ENCODE measurements at regions not wholly inside any gene's neighbourhood (a gene's known extent, or its start where the extent isn't known, plus 50 kb on each side); places are given as distances from the start of the nearest gene placed in this dataset.

DNA sequence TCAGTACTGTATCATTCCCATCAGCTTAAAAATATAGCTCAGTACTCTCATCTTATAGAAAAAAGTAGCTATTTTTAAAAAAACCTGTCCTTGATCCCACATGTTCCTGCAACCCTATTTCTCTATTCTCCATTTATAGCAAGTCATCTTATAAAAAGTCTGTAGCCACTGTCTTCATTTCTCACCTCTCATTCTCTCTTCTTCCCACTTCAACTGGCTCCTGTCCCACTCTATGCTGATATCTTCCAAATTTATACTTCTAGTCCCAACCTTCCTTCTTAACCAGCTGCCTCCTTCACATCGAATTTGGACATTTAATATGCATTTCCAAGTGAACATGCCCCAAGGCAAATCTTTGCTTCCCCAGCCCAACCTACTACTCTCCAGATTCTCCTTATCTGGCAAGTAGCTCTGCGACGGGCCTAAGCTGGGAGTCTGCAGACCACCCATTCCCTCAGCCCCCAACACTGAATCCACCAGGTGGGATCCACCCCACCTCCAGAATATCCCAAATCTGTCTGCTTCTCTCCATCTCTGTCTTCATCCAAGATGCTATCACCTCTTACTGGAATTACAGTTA lies 52.0 kb upstream of the TANC2 start:
- Histone ChIP-seq H3K27me3 (ENCODE audit: insufficient read depth, poor library complexity, severe bottlenecking) (no peaks in the 10 kb centered on the region), H3K4me3 (replicated peaks; ENCODE audit: insufficient read depth, low read length) (no peak overlapping the region), H3K27ac (replicated peaks) (no peak overlapping the region)
- TF ChIP-seq GABPA (IDR thresholded peaks at IDR 0.05; ENCODE audit: low read depth) = no peak
- TF ChIP-seq, protein P1, sequence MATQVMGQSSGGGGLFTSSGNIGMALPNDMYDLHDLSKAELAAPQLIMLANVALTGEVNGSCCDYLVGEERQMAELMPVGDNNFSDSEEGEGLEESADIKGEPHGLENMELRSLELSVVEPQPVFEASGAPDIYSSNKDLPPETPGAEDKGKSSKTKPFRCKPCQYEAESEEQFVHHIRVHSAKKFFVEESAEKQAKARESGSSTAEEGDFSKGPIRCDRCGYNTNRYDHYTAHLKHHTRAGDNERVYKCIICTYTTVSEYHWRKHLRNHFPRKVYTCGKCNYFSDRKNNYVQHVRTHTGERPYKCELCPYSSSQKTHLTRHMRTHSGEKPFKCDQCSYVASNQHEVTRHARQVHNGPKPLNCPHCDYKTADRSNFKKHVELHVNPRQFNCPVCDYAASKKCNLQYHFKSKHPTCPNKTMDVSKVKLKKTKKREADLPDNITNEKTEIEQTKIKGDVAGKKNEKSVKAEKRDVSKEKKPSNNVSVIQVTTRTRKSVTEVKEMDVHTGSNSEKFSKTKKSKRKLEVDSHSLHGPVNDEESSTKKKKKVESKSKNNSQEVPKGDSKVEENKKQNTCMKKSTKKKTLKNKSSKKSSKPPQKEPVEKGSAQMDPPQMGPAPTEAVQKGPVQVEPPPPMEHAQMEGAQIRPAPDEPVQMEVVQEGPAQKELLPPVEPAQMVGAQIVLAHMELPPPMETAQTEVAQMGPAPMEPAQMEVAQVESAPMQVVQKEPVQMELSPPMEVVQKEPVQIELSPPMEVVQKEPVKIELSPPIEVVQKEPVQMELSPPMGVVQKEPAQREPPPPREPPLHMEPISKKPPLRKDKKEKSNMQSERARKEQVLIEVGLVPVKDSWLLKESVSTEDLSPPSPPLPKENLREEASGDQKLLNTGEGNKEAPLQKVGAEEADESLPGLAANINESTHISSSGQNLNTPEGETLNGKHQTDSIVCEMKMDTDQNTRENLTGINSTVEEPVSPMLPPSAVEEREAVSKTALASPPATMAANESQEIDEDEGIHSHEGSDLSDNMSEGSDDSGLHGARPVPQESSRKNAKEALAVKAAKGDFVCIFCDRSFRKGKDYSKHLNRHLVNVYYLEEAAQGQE (IDR thresholded peaks at IDR 0.05; ENCODE audit: insufficient replicate concordance, low read depth) = no peak
- no peak for DNase-seq (ENCODE audit: low read depth in 1 of 2, low spot score in 1 of 2)

DNA sequence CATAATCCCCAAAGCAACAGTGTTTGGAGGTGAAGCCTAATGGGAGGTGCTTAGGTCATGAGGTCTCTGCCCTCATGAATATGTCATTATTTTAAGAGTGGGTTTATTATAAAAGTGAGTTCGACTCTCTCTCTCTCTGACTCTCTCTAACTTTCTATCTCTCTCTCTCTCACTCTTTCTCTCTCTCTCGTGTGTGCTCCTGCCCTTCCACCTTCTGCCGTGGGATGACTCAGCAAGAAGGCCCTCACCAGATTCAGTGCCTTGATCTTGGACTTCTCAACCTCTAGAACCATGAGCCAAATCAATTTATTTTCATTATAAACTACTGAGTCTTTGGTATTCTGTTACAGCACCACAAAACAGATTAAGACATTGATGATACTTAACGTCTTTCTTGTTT lies 53.7 kb upstream of the TANC2 start:
- Histone ChIP-seq H3K4me3 (replicated peaks; ENCODE audit: insufficient read depth, low read length) (no peak overlapping the region), H3K27ac (replicated peaks) (no peak overlapping the region), H3K27me3 (ENCODE audit: insufficient read depth, poor library complexity, severe bottlenecking) (no peaks in the 10 kb centered on the region)
- no peak for DNase-seq (ENCODE audit: low read depth in 1 of 2, low spot score in 1 of 2)
- TF ChIP-seq SPI1 (IDR thresholded peaks at IDR 0.05; ENCODE audit: borderline replicate concordance, low read depth) = no peak
- TF ChIP-seq, protein P2, sequence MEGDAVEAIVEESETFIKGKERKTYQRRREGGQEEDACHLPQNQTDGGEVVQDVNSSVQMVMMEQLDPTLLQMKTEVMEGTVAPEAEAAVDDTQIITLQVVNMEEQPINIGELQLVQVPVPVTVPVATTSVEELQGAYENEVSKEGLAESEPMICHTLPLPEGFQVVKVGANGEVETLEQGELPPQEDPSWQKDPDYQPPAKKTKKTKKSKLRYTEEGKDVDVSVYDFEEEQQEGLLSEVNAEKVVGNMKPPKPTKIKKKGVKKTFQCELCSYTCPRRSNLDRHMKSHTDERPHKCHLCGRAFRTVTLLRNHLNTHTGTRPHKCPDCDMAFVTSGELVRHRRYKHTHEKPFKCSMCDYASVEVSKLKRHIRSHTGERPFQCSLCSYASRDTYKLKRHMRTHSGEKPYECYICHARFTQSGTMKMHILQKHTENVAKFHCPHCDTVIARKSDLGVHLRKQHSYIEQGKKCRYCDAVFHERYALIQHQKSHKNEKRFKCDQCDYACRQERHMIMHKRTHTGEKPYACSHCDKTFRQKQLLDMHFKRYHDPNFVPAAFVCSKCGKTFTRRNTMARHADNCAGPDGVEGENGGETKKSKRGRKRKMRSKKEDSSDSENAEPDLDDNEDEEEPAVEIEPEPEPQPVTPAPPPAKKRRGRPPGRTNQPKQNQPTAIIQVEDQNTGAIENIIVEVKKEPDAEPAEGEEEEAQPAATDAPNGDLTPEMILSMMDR (IDR thresholded peaks at IDR 0.05; ENCODE audit: insufficient read depth, low read length) = no peak
- TF ChIP-seq POLR2AphosphoS5 (IDR thresholded peaks at IDR 0.05; ENCODE audit: low read depth) = no peak
- TF ChIP-seq, protein P1 (IDR thresholded peaks at IDR 0.05; ENCODE audit: insufficient replicate concordance, low read depth) = no peak
- TF ChIP-seq GABPA (IDR thresholded peaks at IDR 0.05; ENCODE audit: low read depth) = no peak

DNA sequence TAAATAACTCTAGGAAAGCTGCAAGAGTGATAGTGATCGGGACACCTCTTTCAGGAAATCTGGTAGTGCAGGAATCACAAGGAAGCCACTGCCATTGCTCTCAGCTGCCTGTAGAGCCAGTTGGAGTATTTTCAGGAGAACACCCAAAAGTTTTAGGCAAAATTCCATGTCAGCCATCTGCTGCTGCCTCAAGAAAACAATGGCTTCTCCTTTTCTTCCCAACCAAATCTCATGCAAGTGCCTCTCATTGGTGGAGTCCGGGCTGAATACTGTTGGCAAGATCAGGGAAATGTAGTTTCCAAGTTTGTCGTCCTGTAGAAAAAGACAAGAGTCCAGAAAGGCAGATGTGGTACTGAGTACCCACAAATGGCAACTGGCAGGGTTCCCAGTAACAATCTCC lies 54.9 kb upstream of the TANC2 start:
- TF ChIP-seq, protein P1 (IDR thresholded peaks at IDR 0.05; ENCODE audit: insufficient replicate concordance, low read depth) = no peak
- TF ChIP-seq GABPA (IDR thresholded peaks at IDR 0.05; ENCODE audit: low read depth) (no peak), POLR2AphosphoS5 (IDR thresholded peaks at IDR 0.05; ENCODE audit: low read depth) (no peak), SPI1 (IDR thresholded peaks at IDR 0.05; ENCODE audit: borderline replicate concordance, low read depth) (no peak)
- TF ChIP-seq, protein P2 (IDR thresholded peaks at IDR 0.05; ENCODE audit: insufficient read depth, low read length) = no peak
- no peak for DNase-seq (ENCODE audit: low read depth in 1 of 2, low spot score in 1 of 2)
- no peak overlapping the region for H3K27ac ChIP-seq (replicated peaks)
- H3K27me3 ChIP-seq (ENCODE audit: insufficient read depth, poor library complexity, severe bottlenecking) = no peaks in the 10 kb centered on the region
- no peak overlapping the region for H3K4me3 ChIP-seq (replicated peaks; ENCODE audit: insufficient read depth, low read length)

Measured in HL-60 (cell line).